ENCODE measurements at regions not wholly inside any gene's neighbourhood (a gene's known extent, or its start where the extent isn't known, plus 50 kb on each side); places are given as distances from the start of the nearest gene placed in this dataset.

DNA sequence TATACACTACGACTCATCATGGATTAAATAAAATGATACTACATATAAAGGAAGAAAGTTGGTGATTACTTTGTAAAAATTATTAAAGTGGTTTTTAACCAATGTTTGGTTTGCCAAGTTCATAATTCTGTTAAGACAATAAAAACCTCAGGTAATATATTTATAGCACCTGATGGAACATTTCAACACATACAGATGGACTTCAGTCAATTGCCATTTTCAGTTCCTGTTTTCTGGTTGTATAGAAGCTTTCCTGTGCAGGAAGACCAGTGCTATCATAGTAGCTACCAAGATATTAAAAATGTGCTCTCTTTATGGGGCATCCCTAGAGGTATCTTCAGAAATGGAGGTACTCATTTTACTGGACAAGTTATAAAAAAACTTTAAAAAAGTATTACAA, 1686.4 kb downstream of the GRIK2 start:
- H3K9me1 ChIP-seq (replicated peaks; ENCODE audit: control insufficient read depth, extremely low read depth, insufficient read depth, low read length): no peaks in the 10 kb centered on the region
- no peak for DNase-seq (ENCODE audit: low read depth, low spot score)
- H3K9me3 ChIP-seq (replicated peaks; ENCODE audit: control insufficient read depth, insufficient read depth, low read length): no peaks in the 10 kb centered on the region
- H2AFZ ChIP-seq (ENCODE audit: low read depth, low read length): no peak overlapping the region
- no peaks in the 10 kb centered on the region for H3K4me1 ChIP-seq (ENCODE audit: control insufficient read depth, extremely low read depth, insufficient read depth, low read length)
- H3K4me3 ChIP-seq (replicated peaks in 1 of 3; ENCODE audit: insufficient read depth in 1 of 3, low read depth in 1 of 3, low read length in 3 of 3): no peak overlapping the region
- FAIRE-seq: no peak
- H3K27me3 ChIP-seq (ENCODE audit: control insufficient read depth in 2 of 2, insufficient read depth in 2 of 2, low read length in 2 of 2): no peaks in the 10 kb centered on the region
- H3K27ac ChIP-seq (ENCODE audit: insufficient read depth, low read depth, low read length): no peak overlapping the region
- no peak for TF ChIP-seq GATA2 (IDR thresholded peaks at IDR 0.05; ENCODE audit: insufficient read depth, insufficient read length, low read depth, low read length)
- no peak for TF ChIP-seq POLR2AphosphoS5 (IDR thresholded peaks at IDR 0.05; ENCODE audit: insufficient read depth, low read depth, low read length)
- no peak for TF ChIP-seq EZH2 (IDR thresholded peaks at IDR 0.05; ENCODE audit: borderline replicate concordance, low read depth, low read length, severe bottlenecking)
- no peak for TF ChIP-seq MAX (IDR thresholded peaks at IDR 0.05; ENCODE audit: insufficient read depth, insufficient read length)
- no peak for TF ChIP-seq CTCF (IDR thresholded peaks at IDR 0.05; ENCODE audit: extremely low read depth in 1 of 2, insufficient read depth in 1 of 2, low read depth in 1 of 2, low read length in 2 of 2)
- TF ChIP-seq POLR2A (IDR thresholded peaks at IDR 0.05; ENCODE audit: low read depth, low read length): no peak
- no peak for TF ChIP-seq MYC (IDR thresholded peaks at IDR 0.05; ENCODE audit: low read depth, low read length)
- TF ChIP-seq FOS (IDR thresholded peaks at IDR 0.05; ENCODE audit: borderline replicate concordance, insufficient read depth, low read length): no peak
- no peak for TF ChIP-seq JUN (IDR thresholded peaks at IDR 0.05; ENCODE audit: borderline replicate concordance, insufficient read depth, insufficient read length, low read depth)
- H4K20me1 ChIP-seq (replicated peaks; ENCODE audit: control insufficient read depth, extremely low read depth, insufficient read depth, low read length): no peaks in the 10 kb centered on the region
- intact Hi-C loops (cut with micrococcal nuclease): no loop called here
- no TSS peak for BruUV-seq (replicated peaks)
- no peaks in the 10 kb centered on the region for H3K36me3 ChIP-seq (ENCODE audit: control insufficient read depth in 2 of 2, extremely low read depth in 1 of 2, insufficient read depth in 2 of 2, low read length in 2 of 2)
- dilution Hi-C loops (cut with MboI; ENCODE audit: extremely low pct_ligation_motif_present, low sequenced_read_pairs): no loop called here
- no peak overlapping the region for H3K9ac ChIP-seq (replicated peaks; ENCODE audit: extremely low read depth, insufficient read depth, low read length)
- H3K4me2 ChIP-seq (ENCODE audit: insufficient read depth, low read length): no peak overlapping the region
- ChIA-PET POLR2A (no interaction called here), CTCF (no interaction called here)
- no peaks in the 10 kb centered on the region for H3K79me2 ChIP-seq (ENCODE audit: control insufficient read depth, insufficient read depth, low read length)

Data from endothelial cell of umbilical vein (primary cell).